ENCODE measurements at regions not wholly inside any gene's neighbourhood (a gene's known extent, or its start where the extent isn't known, plus 50 kb on each side); places are given as distances from the start of the nearest gene placed in this dataset.

DNA sequence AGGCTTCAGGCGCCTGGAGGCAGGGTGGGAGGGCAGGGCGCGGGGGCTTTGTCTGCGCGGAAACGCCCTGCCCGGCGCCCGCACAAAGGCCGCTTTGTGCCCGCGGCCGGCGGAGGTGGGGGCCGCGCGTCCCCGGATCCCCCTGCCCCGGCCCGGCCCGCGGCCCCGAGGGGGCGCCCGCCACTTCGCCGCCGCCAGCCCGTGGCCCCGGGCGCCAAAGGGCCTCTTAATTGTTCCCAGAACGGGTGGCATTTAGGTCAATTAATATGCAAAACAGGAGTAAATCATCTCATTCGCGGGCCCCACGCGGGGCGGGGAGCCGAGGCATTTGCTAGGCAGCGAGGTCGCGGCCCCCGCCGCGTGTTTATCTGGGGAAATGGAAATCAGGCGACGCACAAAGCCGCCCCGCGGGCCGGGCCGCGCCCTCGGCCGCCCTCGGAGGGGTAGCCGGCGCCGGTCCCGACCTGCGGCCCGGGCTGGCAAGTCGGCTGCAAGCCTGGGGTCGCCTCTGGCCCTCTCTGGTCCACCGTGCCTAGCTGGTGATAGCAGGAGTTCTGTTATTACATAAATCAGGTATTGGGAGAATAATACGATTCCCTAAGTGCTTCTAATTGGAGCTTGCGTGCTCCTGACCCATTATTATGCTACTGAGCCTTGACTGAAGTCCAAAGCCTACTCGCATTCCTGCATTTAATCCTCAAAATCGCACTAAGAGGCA is 148.2 kb upstream of the GLI2 start:
- H3K27ac Mint-ChIP-seq: no peak overlapping the region
- no peaks in the 10 kb centered on the region for H3K36me3 Mint-ChIP-seq (ENCODE audit: low read depth)
- ChIA-PET POLR2A (no interaction called here), CTCF (no interaction called here)
- H3K4me1 Mint-ChIP-seq (ENCODE audit: low read depth): peaks cover 4% of the 10 kb centered on the region
- H3K4me3 Mint-ChIP-seq: no peak overlapping the region
- H3K4me3 ChIP-seq (ENCODE audit: low read length): no peak overlapping the region
- ATAC-seq (ENCODE audit: poor library complexity): no peak
- H3K27ac ChIP-seq (ENCODE audit: low read depth in 1 of 2, low read length in 2 of 2): no peak overlapping the region
- intact Hi-C loops (cut with DNase I, micrococcal nuclease): no loop called here
- H3K9me3 Mint-ChIP-seq: no peaks in the 10 kb centered on the region
- H3K9me3 ChIP-seq (ENCODE audit: control insufficient read depth in 1 of 2, insufficient read depth in 1 of 2, low read length in 2 of 2): peaks cover 0 to 24% of the 10 kb centered on the region in 2 experiments
- TF ChIP-seq, protein P1, sequence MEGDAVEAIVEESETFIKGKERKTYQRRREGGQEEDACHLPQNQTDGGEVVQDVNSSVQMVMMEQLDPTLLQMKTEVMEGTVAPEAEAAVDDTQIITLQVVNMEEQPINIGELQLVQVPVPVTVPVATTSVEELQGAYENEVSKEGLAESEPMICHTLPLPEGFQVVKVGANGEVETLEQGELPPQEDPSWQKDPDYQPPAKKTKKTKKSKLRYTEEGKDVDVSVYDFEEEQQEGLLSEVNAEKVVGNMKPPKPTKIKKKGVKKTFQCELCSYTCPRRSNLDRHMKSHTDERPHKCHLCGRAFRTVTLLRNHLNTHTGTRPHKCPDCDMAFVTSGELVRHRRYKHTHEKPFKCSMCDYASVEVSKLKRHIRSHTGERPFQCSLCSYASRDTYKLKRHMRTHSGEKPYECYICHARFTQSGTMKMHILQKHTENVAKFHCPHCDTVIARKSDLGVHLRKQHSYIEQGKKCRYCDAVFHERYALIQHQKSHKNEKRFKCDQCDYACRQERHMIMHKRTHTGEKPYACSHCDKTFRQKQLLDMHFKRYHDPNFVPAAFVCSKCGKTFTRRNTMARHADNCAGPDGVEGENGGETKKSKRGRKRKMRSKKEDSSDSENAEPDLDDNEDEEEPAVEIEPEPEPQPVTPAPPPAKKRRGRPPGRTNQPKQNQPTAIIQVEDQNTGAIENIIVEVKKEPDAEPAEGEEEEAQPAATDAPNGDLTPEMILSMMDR (IDR thresholded peaks at IDR 0.05): no peak
- H3K27me3 Mint-ChIP-seq: peaks cover 73% of the 10 kb centered on the region
- no peaks in the 10 kb centered on the region for H3K36me3 ChIP-seq (ENCODE audit: insufficient read depth, low read length)
- DNase-seq: no peak
- H3K27me3 ChIP-seq (ENCODE audit: control insufficient read depth in 1 of 2, insufficient read depth in 2 of 2, low read length in 2 of 2): peaks cover 16 to 30% of the 10 kb centered on the region in 2 experiments
- no peaks in the 10 kb centered on the region for H3K4me1 ChIP-seq (ENCODE audit: insufficient read depth, low read length)

DNA sequence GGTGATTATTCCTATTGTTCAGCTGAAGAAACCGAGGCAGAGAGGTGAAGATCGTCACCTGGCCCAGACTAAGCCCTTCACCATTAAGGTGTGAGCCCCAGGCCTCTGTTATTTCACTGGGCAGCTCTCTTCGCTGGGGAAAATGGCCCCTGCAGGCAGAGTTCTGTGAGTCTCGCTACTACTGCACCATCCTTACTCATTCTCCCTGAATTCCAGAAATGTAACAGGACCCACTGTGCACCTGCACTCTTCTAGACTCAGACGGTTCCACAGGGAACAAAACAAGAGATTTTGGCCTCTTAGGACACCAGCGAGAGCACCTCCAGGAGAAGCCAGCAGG is 147.7 kb upstream of the GLI2 start:
- Histone ChIP-seq H3K36me3 (ENCODE audit: insufficient read depth, low read length) (no peaks in the 10 kb centered on the region), H3K4me3 (ENCODE audit: low read length) (no peak overlapping the region), H3K27me3 (ENCODE audit: control insufficient read depth in 1 of 2, insufficient read depth in 2 of 2, low read length in 2 of 2) (peaks cover 16 to 30% of the 10 kb centered on the region in 2 experiments), H3K9me3 (ENCODE audit: control insufficient read depth in 1 of 2, insufficient read depth in 1 of 2, low read length in 2 of 2) (peaks cover 0 to 24% of the 10 kb centered on the region in 2 experiments), H3K4me1 (ENCODE audit: insufficient read depth, low read length) (no peaks in the 10 kb centered on the region), H3K27ac (ENCODE audit: low read depth in 1 of 2, low read length in 2 of 2) (no peak overlapping the region)
- no peak for ATAC-seq (ENCODE audit: poor library complexity)
- H3K4me1 Mint-ChIP-seq (ENCODE audit: low read depth): peaks cover 4% of the 10 kb centered on the region
- CTCF ChIA-PET: no interaction called here
- intact Hi-C loops (cut with DNase I, micrococcal nuclease): no loop called here
- peaks cover 68% of the 10 kb centered on the region for H3K27me3 Mint-ChIP-seq
- no peak overlapping the region for H3K27ac Mint-ChIP-seq
- no peak for DNase-seq
- TF ChIP-seq, protein P1 (IDR thresholded peaks at IDR 0.05): no peak
- no peak overlapping the region for H3K4me3 Mint-ChIP-seq
- H3K9me3 Mint-ChIP-seq: no peaks in the 10 kb centered on the region
- no peaks in the 10 kb centered on the region for H3K36me3 Mint-ChIP-seq (ENCODE audit: low read depth)
- POLR2A ChIA-PET: no interaction called here

DNA sequence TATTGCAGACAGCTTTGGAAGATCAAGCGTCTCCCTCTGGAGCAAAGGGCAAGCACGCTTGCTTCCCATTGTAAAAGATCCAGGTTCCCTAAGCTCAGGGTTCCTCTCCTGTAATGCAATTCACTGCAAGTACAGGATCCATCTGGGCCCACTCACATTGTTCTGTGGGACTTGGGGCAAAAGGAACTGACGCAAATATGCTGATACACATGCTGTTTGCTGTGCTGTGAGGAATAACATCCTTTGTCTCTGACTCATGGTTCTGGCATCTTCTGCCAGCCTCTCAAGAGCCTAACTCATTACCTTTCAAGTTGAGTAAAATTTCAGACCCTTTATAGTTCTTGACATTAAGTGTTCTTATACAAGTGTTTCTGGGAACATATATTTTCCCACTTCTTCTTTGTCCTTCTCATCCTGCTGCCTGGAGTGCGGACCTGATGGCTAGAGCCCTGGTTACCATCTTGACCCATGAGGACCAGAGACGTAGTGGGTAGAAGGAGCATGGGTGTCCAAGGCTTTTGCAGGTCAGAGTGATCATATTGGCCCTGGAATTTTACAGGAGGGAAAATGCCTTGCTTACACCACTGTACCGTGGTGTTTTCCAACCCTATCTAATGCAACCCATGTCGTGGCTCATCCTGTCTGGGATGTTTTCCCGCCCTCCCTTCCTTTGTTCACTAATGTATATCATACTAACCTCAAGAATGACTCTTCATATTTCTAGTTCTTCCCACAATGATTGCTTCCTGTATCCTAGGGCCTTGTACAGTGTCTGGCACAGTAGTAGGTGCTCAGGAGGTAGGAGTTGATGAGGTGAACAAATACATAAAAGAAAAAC is 145.7 kb upstream of the GLI2 start:
- no peak overlapping the region for H3K4me3 ChIP-seq (ENCODE audit: low read length)
- TF ChIP-seq, protein P1 (IDR thresholded peaks at IDR 0.05): no peak
- ATAC-seq (ENCODE audit: poor library complexity) (no peak), DNase-seq (no peak)
- ChIA-PET POLR2A (no interaction called here), CTCF (no interaction called here)
- intact Hi-C loops (cut with DNase I, micrococcal nuclease): no loop called here
- no peak overlapping the region for H3K27ac ChIP-seq (ENCODE audit: low read depth in 1 of 2, low read length in 2 of 2)
- no peaks in the 10 kb centered on the region for H3K4me1 ChIP-seq (ENCODE audit: insufficient read depth, low read length)
- Mint-ChIP-seq H3K27ac (no peak overlapping the region), H3K27me3 (peaks cover 50% of the 10 kb centered on the region), H3K4me1 (ENCODE audit: low read depth) (peaks cover 4% of the 10 kb centered on the region), H3K4me3 (no peak overlapping the region), H3K9me3 (no peaks in the 10 kb centered on the region), H3K36me3 (ENCODE audit: low read depth) (no peaks in the 10 kb centered on the region)
- H3K36me3 ChIP-seq (ENCODE audit: insufficient read depth, low read length): no peaks in the 10 kb centered on the region
- peaks cover 16 to 23% of the 10 kb centered on the region in 2 experiments for H3K27me3 ChIP-seq (ENCODE audit: control insufficient read depth in 1 of 2, insufficient read depth in 2 of 2, low read length in 2 of 2)
- H3K9me3 ChIP-seq (ENCODE audit: control insufficient read depth in 1 of 2, insufficient read depth in 1 of 2, low read length in 2 of 2): peaks cover 0 to 18% of the 10 kb centered on the region in 2 experiments
